Kidney (tissue), 13 donors: ENCODE measurements at regions not wholly inside any gene's neighbourhood (a gene's known extent, or its start where the extent isn't known, plus 50 kb on each side); places are given as distances from the start of the nearest gene placed in this dataset.

Experiments used
- DNase-seq, 5 donors: peaks; one replicate each; pipeline ENCODE4 v3.0.0-alpha.2; 2013 to 2020
- FAIRE-seq: peaks from 2 replicates; lab custom pipeline; 2012; peaks lifted over from hg19 to GRCh38; lab: Jason Lieb, UNC
- H3K27ac ChIP-seq, 2 donors: one replicate each; pipeline ENCODE4 v1.7.0; 2013; ENCODE audit warnings: low read depth in 2 of 2, low read length in 2 of 2, inconsistent platforms in 1 of 2
- H3K27me3 ChIP-seq: one replicate; pipeline ENCODE4 v1.7.1; 2013; ENCODE audit warnings: low read length, inconsistent platforms; ENCODE audit not compliant: control insufficient read depth, insufficient read depth
- H3K36me3 ChIP-seq, 3 donors: one replicate each; pipeline versions ENCODE4 v1.7.0 to v1.7.1; 2013; ENCODE audit warnings: low read length in 3 of 3, control low read depth in 1 of 3, inconsistent platforms in 1 of 3; ENCODE audit not compliant: insufficient read depth in 3 of 3, control insufficient read depth in 2 of 3
- H3K4me1 ChIP-seq, 3 donors: one replicate each; pipeline versions ENCODE4 v1.7.0 to v1.7.1; 2013; ENCODE audit warnings: low read length in 3 of 3, inconsistent platforms in 1 of 3, low read depth in 1 of 3; ENCODE audit not compliant: control insufficient read depth in 2 of 3, insufficient read depth in 2 of 3
- H3K4me3 ChIP-seq, 3 donors: one replicate each; pipeline versions ENCODE4 v1.7.0 to v1.8.1; 2013; ENCODE audit warnings: low read length in 3 of 3, control low read depth in 1 of 3, inconsistent platforms in 1 of 3
- H3K9ac ChIP-seq, 3 donors: one replicate each; pipeline versions ENCODE4 v1.7.0 to v1.7.1; 2013; ENCODE audit warnings: low read length in 3 of 3, control low read depth in 1 of 3, inconsistent platforms in 1 of 3
- H3K9me3 ChIP-seq, 3 donors: one replicate each; pipeline versions ENCODE4 v1.7.0 to v1.7.1; 2013; ENCODE audit warnings: low read length in 3 of 3, control low read depth in 1 of 3, inconsistent platforms in 1 of 3; ENCODE audit not compliant: control insufficient read depth in 2 of 3, insufficient read depth in 1 of 3
- intact Hi-C: fragments of 100-400 bp; cut with DNase I; formaldehyde crosslinking; loops from one replicate; pipeline ENCODE4 v1.11.1; 2022
- TF ChIP-seq, protein P1 (sequence below): IDR thresholded peaks from 3 replicates; pipeline ENCODE4 v1.5.1; 2012; ENCODE audit warnings: mild to moderate bottlenecking, moderate library complexity, borderline replicate concordance; ENCODE audit not compliant: insufficient read depth; ENCODE audit errors: extremely low read depth
- donor health status: control.
- donor health status: control.
- donor health status: control.
- donor health status: control.
- donor health status: control.
- donor health status: DM: yes; HTN: yes; CAD: no.
- donor health status: Normal renal cell carcinoma (clear cell type).

DNA sequence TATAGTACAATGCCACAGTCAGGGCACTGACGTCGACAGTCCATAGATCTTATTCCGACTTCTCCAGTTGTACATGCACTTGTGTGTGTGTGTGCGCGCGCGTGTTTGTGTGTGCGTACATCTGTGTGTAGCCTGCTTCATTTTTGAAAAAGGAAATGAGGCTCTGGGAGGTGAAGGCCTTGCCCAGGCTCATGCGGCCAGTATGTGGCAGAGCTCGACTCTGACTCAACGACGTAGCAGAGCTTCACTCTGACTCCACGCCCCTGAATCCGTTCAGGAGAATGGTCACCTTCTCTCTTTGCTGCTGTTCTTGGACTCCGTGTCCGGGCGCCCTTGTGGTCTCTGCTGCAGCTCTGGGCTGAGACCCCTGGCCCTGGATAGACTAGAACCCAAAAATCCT lies 81.6 kb upstream of the CIBAR2 start:
- FAIRE-seq: no peak
- H3K4me3 ChIP-seq: no peak overlapping the region
- no peaks in the 10 kb centered on the region for H3K36me3 ChIP-seq
- H3K27ac ChIP-seq: no peak overlapping the region
- no peak for DNase-seq
- TF ChIP-seq, protein P1, sequence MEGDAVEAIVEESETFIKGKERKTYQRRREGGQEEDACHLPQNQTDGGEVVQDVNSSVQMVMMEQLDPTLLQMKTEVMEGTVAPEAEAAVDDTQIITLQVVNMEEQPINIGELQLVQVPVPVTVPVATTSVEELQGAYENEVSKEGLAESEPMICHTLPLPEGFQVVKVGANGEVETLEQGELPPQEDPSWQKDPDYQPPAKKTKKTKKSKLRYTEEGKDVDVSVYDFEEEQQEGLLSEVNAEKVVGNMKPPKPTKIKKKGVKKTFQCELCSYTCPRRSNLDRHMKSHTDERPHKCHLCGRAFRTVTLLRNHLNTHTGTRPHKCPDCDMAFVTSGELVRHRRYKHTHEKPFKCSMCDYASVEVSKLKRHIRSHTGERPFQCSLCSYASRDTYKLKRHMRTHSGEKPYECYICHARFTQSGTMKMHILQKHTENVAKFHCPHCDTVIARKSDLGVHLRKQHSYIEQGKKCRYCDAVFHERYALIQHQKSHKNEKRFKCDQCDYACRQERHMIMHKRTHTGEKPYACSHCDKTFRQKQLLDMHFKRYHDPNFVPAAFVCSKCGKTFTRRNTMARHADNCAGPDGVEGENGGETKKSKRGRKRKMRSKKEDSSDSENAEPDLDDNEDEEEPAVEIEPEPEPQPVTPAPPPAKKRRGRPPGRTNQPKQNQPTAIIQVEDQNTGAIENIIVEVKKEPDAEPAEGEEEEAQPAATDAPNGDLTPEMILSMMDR: no peak
- H3K9ac ChIP-seq: no peak overlapping the region
- intact Hi-C loops: no loop called here
- H3K9me3 ChIP-seq: no peaks in the 10 kb centered on the region
- H3K4me1 ChIP-seq: peaks cover 0 to 11% (median 7%) of the 10 kb centered on the region in 3 donors
- no peaks in the 10 kb centered on the region for H3K27me3 ChIP-seq

DNA sequence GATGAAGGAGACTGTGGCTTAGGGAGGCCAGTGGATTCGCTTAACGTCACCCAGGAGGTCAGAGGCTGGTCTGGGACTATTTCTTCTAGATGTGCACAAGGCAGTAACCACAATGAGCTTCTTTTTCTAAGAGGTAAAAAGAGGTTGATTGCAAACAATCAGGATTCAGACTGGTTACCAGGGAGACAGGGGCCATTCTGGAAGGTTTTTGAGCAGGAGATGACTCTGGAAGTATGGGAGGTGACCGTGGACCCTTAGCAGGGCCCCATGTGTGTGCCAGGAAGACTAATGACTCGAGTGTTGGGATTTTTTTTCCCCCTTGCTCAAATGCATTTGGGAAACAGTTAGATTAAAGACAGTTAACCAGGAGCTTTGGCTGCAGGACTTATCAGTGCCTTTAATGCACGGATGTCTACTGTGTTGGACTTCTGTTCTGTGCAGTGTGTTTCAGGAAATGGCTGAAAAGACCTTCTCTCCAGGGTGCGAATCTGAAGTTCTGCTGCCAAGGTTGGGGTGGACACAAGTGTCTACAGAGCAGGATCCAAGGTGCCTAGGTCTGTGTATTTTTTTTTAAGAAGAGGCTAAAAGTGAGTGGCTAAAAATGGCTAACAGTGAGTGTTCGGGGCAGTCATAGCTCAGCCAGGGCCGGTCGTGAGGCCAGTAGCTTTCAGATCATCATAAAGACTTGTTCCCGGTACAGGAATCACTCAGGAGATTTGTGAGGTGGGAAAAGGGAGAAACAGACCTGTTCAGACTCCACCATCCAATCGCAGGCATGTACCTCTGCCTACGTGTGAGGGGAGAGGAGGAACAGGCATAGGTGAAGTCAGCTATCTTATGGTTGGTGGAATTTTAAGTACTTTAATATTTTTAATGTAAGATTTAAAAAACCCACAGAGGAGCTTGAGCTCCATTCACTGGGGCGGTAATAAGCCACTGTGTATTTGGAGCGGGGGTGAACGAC lies 82.3 kb upstream of the CIBAR2 start:
- TF ChIP-seq, protein P1: no peak
- no peak overlapping the region for H3K9ac ChIP-seq
- no peaks in the 10 kb centered on the region for H3K27me3 ChIP-seq
- no peak overlapping the region for H3K4me3 ChIP-seq
- no peaks in the 10 kb centered on the region for H3K9me3 ChIP-seq
- intact Hi-C loops: no loop called here
- FAIRE-seq (no peak), DNase-seq (no peak)
- no peak overlapping the region for H3K27ac ChIP-seq
- H3K4me1 ChIP-seq: peaks cover 0 to 10% (median 7%) of the 10 kb centered on the region in 3 donors
- H3K36me3 ChIP-seq: no peaks in the 10 kb centered on the region

DNA sequence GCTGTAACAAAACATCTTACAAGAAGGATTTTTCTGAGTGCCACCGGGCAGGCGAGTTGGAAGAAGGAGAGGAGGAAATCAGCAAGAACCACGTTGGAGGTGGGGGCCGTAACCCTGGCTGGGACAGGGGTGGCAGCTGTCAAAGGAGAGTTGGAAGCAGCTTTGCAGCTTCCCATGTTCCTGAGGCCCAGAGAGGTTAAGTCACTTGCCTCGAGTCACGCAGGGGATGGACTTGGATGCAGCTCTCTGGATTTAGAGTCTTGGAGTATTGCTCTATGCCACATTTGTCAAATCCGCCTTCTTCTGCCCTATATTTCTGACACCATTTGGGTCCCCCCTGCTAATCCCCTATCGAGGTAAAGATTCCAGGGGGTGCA lies 83.0 kb upstream of the CIBAR2 start:
- no peak for FAIRE-seq
- Histone ChIP-seq H3K27ac (no peak overlapping the region), H3K27me3 (no peaks in the 10 kb centered on the region), H3K4me3 (no peak overlapping the region), H3K4me1 (peaks cover 0 to 10% (median 7%) of the 10 kb centered on the region in 3 donors), H3K9ac (no peak overlapping the region), H3K36me3 (no peaks in the 10 kb centered on the region), H3K9me3 (no peaks in the 10 kb centered on the region)
- intact Hi-C loops: no loop called here
- TF ChIP-seq, protein P1: no peak
- DNase-seq: no peak
